HEK293 (cell line): ENCODE measurements at regions not wholly inside any gene's neighbourhood (a gene's known extent, or its start where the extent isn't known, plus 50 kb on each side); places are given as distances from the start of the nearest gene placed in this dataset.

Experiments used
- CTCF ChIA-PET: fragments of 350-600 bp; formaldehyde crosslinking; extraction: SDS; loops from one replicate; lab custom pipeline; 2021; ENCODE audit warnings: antibody characterized with exemption; lab: Yijun Ruan, JAX
- POLR2A ChIA-PET: fragments of 300-600 bp; formaldehyde crosslinking; extraction: SDS; loops from one replicate; lab custom pipeline; 2020; ENCODE audit warnings: antibody characterized with exemption, inconsistent platforms; lab: Yijun Ruan, JAX
- H3K27ac ChIP-seq: fragments of 200-500 bp; sonication (Bioruptor generic); 2 replicates; pipeline ENCODE4 v1.5.1; 2014; ENCODE audit warnings: low read depth, low read length, control low read depth, inconsistent platforms; ENCODE audit errors: extremely low read depth
- H3K36me3 ChIP-seq, 2 experiments: fragments of 200-500 bp in 1 of 2; sonication (Bioruptor generic) in 1 of 2; 1 replicate in 1 of 2; 2 replicates in 1 of 2; pipeline ENCODE4 v1.5.1; 2014 to 2017; ENCODE audit warnings: inconsistent platforms in 2 of 2, low read length in 2 of 2; ENCODE audit not compliant: control insufficient read depth in 2 of 2, insufficient read depth in 1 of 2
- H3K4me1 ChIP-seq: fragments of 200-500 bp; sonication (Bioruptor generic); 2 replicates; pipeline ENCODE4 v1.5.1; 2014; ENCODE audit warnings: mild to moderate bottlenecking, low read length, inconsistent platforms; ENCODE audit not compliant: control insufficient read depth, insufficient read depth
- H3K4me3 ChIP-seq: 2 replicates; pipeline ENCODE4 v1.5.1; 2011; ENCODE audit warnings: low read depth, mild to moderate bottlenecking, control low read depth, low read length, moderate library complexity
- H3K9me3 ChIP-seq: fragments of 200-500 bp; sonication (Bioruptor generic); 2 replicates; pipeline ENCODE4 v1.5.1; 2014; ENCODE audit warnings: low read depth, low read length, inconsistent platforms; ENCODE audit not compliant: control insufficient read depth, insufficient read depth
- BCL6B ChIP-seq: fragments of 450-650 bp; formaldehyde crosslinking; IDR thresholded peaks from 2 replicates; pipeline ENCODE4 v1.5.1; 2017; ENCODE audit warnings: missing biosample characterization, missing genetic modification characterization
- GFI1B ChIP-seq: fragments of 450-650 bp; formaldehyde crosslinking; IDR thresholded peaks from 2 replicates; pipeline ENCODE4 v1.5.1; 2016; ENCODE audit warnings: missing biosample characterization, missing genetic modification characterization
- MZF1 ChIP-seq: fragments of 450-650 bp; formaldehyde crosslinking; IDR thresholded peaks from 2 replicates; pipeline ENCODE4 v1.5.1; 2017; ENCODE audit warnings: missing biosample characterization, missing genetic modification characterization, borderline replicate concordance
- PRDM6 ChIP-seq: fragments of 450-650 bp; formaldehyde crosslinking; IDR thresholded peaks from 2 replicates; pipeline ENCODE4 v1.5.1; 2017; ENCODE audit warnings: missing biosample characterization, missing genetic modification characterization
- ZBTB11 ChIP-seq: fragments of 450-650 bp; formaldehyde crosslinking; conservative IDR thresholded peaks from 2 replicates; pipeline ENCODE4 v1.5.1; 2016; ENCODE audit warnings: low read depth, missing biosample characterization, missing genetic modification characterization
- ZNF146 ChIP-seq: fragments of 450-650 bp; formaldehyde crosslinking; IDR thresholded peaks from 2 replicates; pipeline ENCODE4 v1.5.1; 2016; ENCODE audit warnings: missing biosample characterization, missing genetic modification characterization
- ZNF155 ChIP-seq: fragments of 450-650 bp; formaldehyde crosslinking; IDR thresholded peaks from 2 replicates; pipeline ENCODE4 v1.5.1; 2016; ENCODE audit warnings: missing biosample characterization, missing genetic modification characterization
- ZNF174 ChIP-seq: fragments of 450-650 bp; formaldehyde crosslinking; IDR thresholded peaks from 2 replicates; pipeline ENCODE4 v1.5.0; 2017; ENCODE audit warnings: missing biosample characterization, mild to moderate bottlenecking, missing genetic modification characterization
- ZNF184 ChIP-seq: fragments of 450-650 bp; IDR thresholded peaks from 2 replicates; pipeline ENCODE4 v1.5.1; 2018; ENCODE audit warnings: missing biosample characterization, mild to moderate bottlenecking, missing genetic modification characterization
- ZNF37A ChIP-seq: fragments of 450-650 bp; IDR thresholded peaks from 2 replicates; pipeline ENCODE4 v1.5.1; 2018; ENCODE audit warnings: missing biosample characterization, missing genetic modification characterization
- ZNF394 ChIP-seq: fragments of 450-650 bp; formaldehyde crosslinking; IDR thresholded peaks from 2 replicates; pipeline ENCODE4 v1.5.1; 2016; ENCODE audit warnings: missing biosample characterization, missing genetic modification characterization, mild to moderate bottlenecking, moderate library complexity, borderline replicate concordance
- ZNF416 ChIP-seq: fragments of 450-650 bp; formaldehyde crosslinking; IDR thresholded peaks from 2 replicates; pipeline ENCODE4 v1.5.1; 2016; ENCODE audit warnings: missing biosample characterization, missing genetic modification characterization
- ZNF518A ChIP-seq: fragments of 450-650 bp; formaldehyde crosslinking; conservative IDR thresholded peaks from 2 replicates; pipeline ENCODE4 v1.5.1; 2016; ENCODE audit warnings: low read depth, missing biosample characterization, missing genetic modification characterization
- ZNF544 ChIP-seq: fragments of 450-650 bp; formaldehyde crosslinking; IDR thresholded peaks from 2 replicates; pipeline ENCODE4 v1.5.0; 2017; ENCODE audit warnings: missing biosample characterization, missing genetic modification characterization
- ZNF555 ChIP-seq: fragments of 450-650 bp; formaldehyde crosslinking; conservative IDR thresholded peaks from 2 replicates; pipeline ENCODE4 v1.5.1; 2017; ENCODE audit warnings: missing biosample characterization, mild to moderate bottlenecking, missing genetic modification characterization, inconsistent platforms
- ZNF561 ChIP-seq: fragments of 450-650 bp; IDR thresholded peaks from 2 replicates; pipeline ENCODE4 v1.5.1; 2018; ENCODE audit warnings: missing biosample characterization, missing genetic modification characterization, borderline replicate concordance
- ZNF658 ChIP-seq: fragments of 450-650 bp; formaldehyde crosslinking; IDR thresholded peaks from 2 replicates; pipeline ENCODE4; 2016; ENCODE audit warnings: missing biosample characterization, missing genetic modification characterization
- ZSCAN30 ChIP-seq: fragments of 450-650 bp; IDR thresholded peaks from 2 replicates; pipeline ENCODE4 v1.5.1; 2018; ENCODE audit warnings: missing biosample characterization, mild to moderate bottlenecking, missing genetic modification characterization, moderate library complexity
- ZSCAN4 ChIP-seq: fragments of 450-650 bp; formaldehyde crosslinking; IDR thresholded peaks from 2 replicates; pipeline ENCODE4 v1.5.1; 2017; ENCODE audit warnings: missing biosample characterization, missing genetic modification characterization

- TF ChIP-seq ZNF146 (tag by site-specific recombination) (no peak), PRDM6 (tag by site-specific recombination) (no peak), GFI1B (tag by site-specific recombination) (no peak), ZNF184 (no peak), ZBTB11 (tag by site-specific recombination) (no peak)
Measured at GRCh38 chr4:92236877-92237276, 66.9 kb upstream of the GRID2 start (continued).

GRCh38 chr4:92237559-92237958 lies 66.2 kb upstream of the GRID2 start:
- CTCF ChIA-PET: interaction anchor here (0.6 kb wide), 1 partner anchor 111 kb away, joined by 3 read pairs; no protein-coding TSS in a partner anchor
- Histone ChIP-seq H3K36me3 (no peaks in the 10 kb centered on the region), H3K4me3 (no peak overlapping the region), H3K4me1 (no peaks in the 10 kb centered on the region), H3K9me3 (no peaks in the 10 kb centered on the region), H3K27ac (no peak overlapping the region)
- TF ChIP-seq ZNF544 (tag by site-specific recombination) (no peak), ZNF174 (no peak), ZNF555 (tag by site-specific recombination) (no peak), GFI1B (tag by site-specific recombination) (no peak), MZF1 (no peak), ZNF658 (no peak), ZNF416 (no peak), ZNF561 (tag by site-specific recombination) (no peak), ZSCAN30 (tag by site-specific recombination) (no peak), ZSCAN4 (no peak), BCL6B (no peak)
- POLR2A ChIA-PET: no interaction called here

GRCh38 chr4:92241094-92241493 lies 62.7 kb upstream of the GRID2 start:
- Histone ChIP-seq H3K27ac (no peak overlapping the region), H3K4me1 (no peaks in the 10 kb centered on the region), H3K36me3 (no peaks in the 10 kb centered on the region), H3K9me3 (no peaks in the 10 kb centered on the region), H3K4me3 (no peak overlapping the region)
- POLR2A ChIA-PET: no interaction called here
- CTCF ChIA-PET: interaction anchor here (0.6 kb wide), 1 partner anchor 26 kb away, joined by 3 read pairs; no protein-coding TSS in a partner anchor
- TF ChIP-seq ZNF518A (tag by site-specific recombination): peak; percentile 58
- peak; percentile 68; the same call in 1 of the 2 replicates for TF ChIP-seq ZNF394 (tag by site-specific recombination)
- no peak for TF ChIP-seq ZNF37A (tag by site-specific recombination)
- no peak for TF ChIP-seq ZNF155 (tag by site-specific recombination)
